Endothelial cell of umbilical vein (primary cell): ENCODE measurements at regions not wholly inside any gene's neighbourhood (a gene's known extent, or its start where the extent isn't known, plus 50 kb on each side); places are given as distances from the start of the nearest gene placed in this dataset.

Source experiments
- BruUV-seq: library from RNA; stranded (reverse); fragments of 400-500 nt; replicated peaks from 2 replicates; lab custom pipeline; 2021; lab: Mats Ljungman, UMichigan
- CTCF ChIA-PET: fragments of 300-600, 350-600 bp; sonication (Branson Sonifier 250); formaldehyde crosslinking; loops from one replicate; lab custom pipeline; 2021; ENCODE audit warnings: antibody characterized with exemption, inconsistent platforms; lab: Charles Lee
- POLR2A ChIA-PET: fragments of 300-600, 350-600 bp; sonication (Branson Sonifier 250); formaldehyde crosslinking; loops from one replicate; lab custom pipeline; 2021; ENCODE audit warnings: antibody characterized with exemption, inconsistent platforms; lab: Charles Lee
- DNase-seq: peaks from one replicate; pipeline ENCODE4 v3.0.0-alpha.2; 2011; ENCODE audit warnings: low read depth, low spot score
- FAIRE-seq: peaks from 2 replicates; lab custom pipeline; 2011; peaks lifted over from hg19 to GRCh38; lab: Jason Lieb, UNC
- H2AFZ ChIP-seq: 2 replicates; pipeline ENCODE4 v1.6.0; 2012; ENCODE audit warnings: low read depth, low read length, control low read depth, inconsistent platforms
- H3K27ac ChIP-seq: 2 replicates; pipeline ENCODE4 v1.5.1; 2011; ENCODE audit warnings: low read depth, mild to moderate bottlenecking, control low read depth, low read length, moderate library complexity; ENCODE audit not compliant: insufficient read depth
- H3K27me3 ChIP-seq, 2 experiments: 2 replicates each; pipeline versions ENCODE4 v1.6.0 to v1.6.1; 2011; ENCODE audit warnings: low read length in 2 of 2, mixed read lengths in 1 of 2; ENCODE audit not compliant: control insufficient read depth in 2 of 2, insufficient read depth in 2 of 2
- H3K36me3 ChIP-seq, 2 experiments: 2 replicates in 1 of 2; 3 replicates in 1 of 2; pipeline ENCODE4 v1.5.1; 2011; ENCODE audit warnings: low read length in 2 of 2, mild to moderate bottlenecking in 1 of 2, moderate library complexity in 1 of 2; ENCODE audit not compliant: control insufficient read depth in 2 of 2, insufficient read depth in 2 of 2; ENCODE audit errors: extremely low read depth in 1 of 2
- H3K4me1 ChIP-seq: 3 replicates; pipeline ENCODE4 v1.5.1; 2011; ENCODE audit warnings: mild to moderate bottlenecking, low read length; ENCODE audit not compliant: control insufficient read depth, insufficient read depth; ENCODE audit errors: extremely low read depth
- H3K4me2 ChIP-seq: 2 replicates; pipeline ENCODE4 v1.6.1; 2011; ENCODE audit warnings: low read length, control low read depth, mixed read lengths; ENCODE audit not compliant: insufficient read depth
- H3K4me3 ChIP-seq, 3 experiments: fragments of 200-600 bp in 1 of 3; sonication (generic), shearing (Covaris generic) in 1 of 3; replicated peaks in 1 of 3; 2 replicates each; pipeline ENCODE4 v1.5.1; 2011 to 2016; ENCODE audit warnings: control low read depth in 3 of 3, low read length in 3 of 3, mild to moderate bottlenecking in 2 of 3, inconsistent platforms in 1 of 3, low read depth in 1 of 3, moderate library complexity in 1 of 3; ENCODE audit not compliant: insufficient read depth in 1 of 3
- H3K79me2 ChIP-seq: 2 replicates; pipeline ENCODE4 v1.6.0; 2012; ENCODE audit warnings: low read length, inconsistent platforms; ENCODE audit not compliant: control insufficient read depth, insufficient read depth
- H3K9ac ChIP-seq: replicated peaks from 2 replicates; pipeline ENCODE3; 2011; ENCODE audit warnings: low read length, control low read depth; ENCODE audit not compliant: insufficient read depth; ENCODE audit errors: extremely low read depth
- H3K9me1 ChIP-seq: replicated peaks from 3 replicates; pipeline ENCODE4 v1.6.0; 2011; ENCODE audit warnings: mild to moderate bottlenecking, low read length; ENCODE audit not compliant: control insufficient read depth, insufficient read depth; ENCODE audit errors: extremely low read depth
- H3K9me3 ChIP-seq: replicated peaks from 2 replicates; pipeline ENCODE4 v1.5.1; 2012; ENCODE audit warnings: low read length, inconsistent platforms; ENCODE audit not compliant: control insufficient read depth, insufficient read depth
- H4K20me1 ChIP-seq: replicated peaks from 2 replicates; pipeline ENCODE3; 2011; ENCODE audit warnings: mild to moderate bottlenecking, low read length; ENCODE audit not compliant: control insufficient read depth, insufficient read depth; ENCODE audit errors: extremely low read depth
- CTCF ChIP-seq, 2 donors: IDR thresholded peaks; 1 replicate in 1 of 2; 2 replicates in 1 of 2; pipeline ENCODE4 v1.5.1; 2011; ENCODE audit warnings: low read length in 2 of 2, mild to moderate bottlenecking in 2 of 2, moderate library complexity in 2 of 2, control low read depth in 1 of 2, inconsistent platforms in 1 of 2, low read depth in 1 of 2; ENCODE audit not compliant: insufficient read depth in 1 of 2; ENCODE audit errors: extremely low read depth in 1 of 2
- EZH2 ChIP-seq: IDR thresholded peaks from 2 replicates; pipeline ENCODE4 v1.6.1; 2012; ENCODE audit warnings: borderline replicate concordance, low read depth, mild to moderate bottlenecking, moderate library complexity, low read length, inconsistent platforms; ENCODE audit not compliant: severe bottlenecking
- FOS ChIP-seq: IDR thresholded peaks from 2 replicates; pipeline ENCODE4 v1.6.1; 2011; ENCODE audit warnings: mild to moderate bottlenecking, low read length, moderate library complexity, borderline replicate concordance; ENCODE audit not compliant: insufficient read depth
- GATA2 ChIP-seq: IDR thresholded peaks from 2 replicates; pipeline ENCODE4 v1.7.0; 2011; ENCODE audit warnings: low read depth, mild to moderate bottlenecking, moderate library complexity, mixed read lengths, low read length; ENCODE audit not compliant: insufficient read length, insufficient read depth
- JUN ChIP-seq: IDR thresholded peaks from 2 replicates; pipeline ENCODE4 v1.6.1; 2011; ENCODE audit warnings: borderline replicate concordance, low read depth; ENCODE audit not compliant: insufficient read length, insufficient read depth
- MAX ChIP-seq: IDR thresholded peaks from 2 replicates; pipeline ENCODE4 v1.6.1; 2011; ENCODE audit not compliant: insufficient read depth, insufficient read length
- MYC ChIP-seq: IDR thresholded peaks from one replicate; pipeline ENCODE4 v1.6.1; 2011; ENCODE audit warnings: mild to moderate bottlenecking, low read depth, low read length
- POLR2A ChIP-seq: IDR thresholded peaks from 2 replicates; pipeline ENCODE4 v1.6.1; 2012; ENCODE audit warnings: low read depth, mild to moderate bottlenecking, control low read depth, low read length
- POLR2AphosphoS5 ChIP-seq: IDR thresholded peaks from 2 replicates; pipeline ENCODE4 v1.6.1; 2012; ENCODE audit warnings: low read depth, mild to moderate bottlenecking, control low read depth, low read length, moderate library complexity; ENCODE audit not compliant: insufficient read depth
- dilution Hi-C: fragments of 300-500 bp; cut with MboI; formaldehyde crosslinking; loops from one replicate; pipeline ENCODE4 v1.15.0; 2019; ENCODE audit warnings: low sequenced_read_pairs; ENCODE audit not compliant: extremely low pct_ligation_motif_present
- intact Hi-C: fragments of 100-400 bp; cut with micrococcal nuclease; formaldehyde crosslinking; loops from one replicate; pipeline ENCODE4 v1.10.0; 2022

- Histone ChIP-seq H3K9me3 (peaks cover 5% of the 10 kb centered on the region), H3K27me3 (no peaks in the 10 kb centered on the region), H3K27ac (no peak overlapping the region), H3K9me1 (no peaks in the 10 kb centered on the region), H3K4me2 (no peak overlapping the region), H3K4me1 (no peaks in the 10 kb centered on the region), H3K79me2 (no peaks in the 10 kb centered on the region), H3K9ac (no peak overlapping the region), H2AFZ (no peak overlapping the region), H3K4me3 (no peak overlapping the region), H3K36me3 (no peaks in the 10 kb centered on the region), H4K20me1 (no peaks in the 10 kb centered on the region)
- TF ChIP-seq MYC = no peak
- TF ChIP-seq JUN = no peak
- no peak for TF ChIP-seq EZH2
- no peak for TF ChIP-seq POLR2AphosphoS5
- TF ChIP-seq POLR2A = no peak
- TF ChIP-seq CTCF (IDR thresholded peaks at IDR 0.05; ENCODE audit: extremely low read depth in 1 of 2, insufficient read depth in 1 of 2, low read depth in 1 of 2, low read length in 2 of 2) = no peak
- no peak for TF ChIP-seq FOS
- TF ChIP-seq MAX = no peak
- TF ChIP-seq GATA2 = no peak
- FAIRE-seq = no peak
- BruUV-seq = no TSS peak
- intact Hi-C loops (no loop called here), dilution Hi-C loops (no loop called here)
- ChIA-PET POLR2A (no interaction called here), CTCF (no interaction called here)
- no peak for DNase-seq
These were observed 523.4 kb upstream of the PFKP start for GRCh38 chr10:2543974-2544373.
